Glomerular endothelial cell (primary cell): ENCODE measurements at regions not wholly inside any gene's neighbourhood (a gene's known extent, or its start where the extent isn't known, plus 50 kb on each side); places are given as distances from the start of the nearest gene placed in this dataset.

Experiments
- DNase-seq: peaks from one replicate; pipeline ENCODE4 v3.0.0-alpha.2; 2011; ENCODE audit warnings: low read depth, low spot score; ENCODE audit errors: extremely low read depth

DNA sequence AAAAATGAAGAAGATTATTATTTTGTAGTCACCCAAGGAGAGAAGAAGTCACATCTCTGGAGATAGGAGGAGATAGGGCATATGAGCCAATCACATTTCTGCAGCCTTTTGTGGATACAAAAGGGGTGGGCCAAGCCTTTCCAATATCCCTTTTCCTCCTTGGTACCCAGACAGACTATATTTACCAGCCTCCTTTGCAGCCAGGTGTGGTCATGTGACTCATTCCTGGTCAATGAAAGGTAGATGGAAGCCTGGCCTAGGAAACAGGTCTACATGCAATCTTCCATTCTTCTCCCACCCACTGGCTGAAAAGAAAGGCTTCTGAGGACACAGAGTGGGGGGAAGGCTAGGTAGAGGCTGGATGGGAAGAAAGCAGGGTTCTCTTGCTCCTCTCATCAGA lies 58.1 kb upstream of the ERG start:
- DNase-seq, result no peak

DNA sequence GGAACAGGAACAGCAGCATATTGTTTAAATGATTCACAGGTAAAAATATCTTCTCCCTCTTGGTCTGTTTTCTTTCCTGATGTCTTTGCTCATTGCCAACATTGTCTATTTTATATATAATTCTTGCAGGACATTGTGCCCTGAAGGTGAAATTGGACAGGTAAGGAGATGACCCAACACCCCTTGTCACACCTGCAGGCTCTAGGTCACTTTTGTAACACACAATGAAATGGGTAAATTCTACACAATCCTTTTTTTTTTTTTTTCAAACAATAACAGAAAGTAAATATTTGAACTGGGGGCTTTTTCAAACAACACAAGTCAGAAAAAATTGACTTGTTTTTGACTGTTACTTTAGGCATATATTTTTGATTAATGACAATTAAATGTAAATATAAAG lies 62.9 kb upstream of the ERG start:
- no peak for DNase-seq

DNA sequence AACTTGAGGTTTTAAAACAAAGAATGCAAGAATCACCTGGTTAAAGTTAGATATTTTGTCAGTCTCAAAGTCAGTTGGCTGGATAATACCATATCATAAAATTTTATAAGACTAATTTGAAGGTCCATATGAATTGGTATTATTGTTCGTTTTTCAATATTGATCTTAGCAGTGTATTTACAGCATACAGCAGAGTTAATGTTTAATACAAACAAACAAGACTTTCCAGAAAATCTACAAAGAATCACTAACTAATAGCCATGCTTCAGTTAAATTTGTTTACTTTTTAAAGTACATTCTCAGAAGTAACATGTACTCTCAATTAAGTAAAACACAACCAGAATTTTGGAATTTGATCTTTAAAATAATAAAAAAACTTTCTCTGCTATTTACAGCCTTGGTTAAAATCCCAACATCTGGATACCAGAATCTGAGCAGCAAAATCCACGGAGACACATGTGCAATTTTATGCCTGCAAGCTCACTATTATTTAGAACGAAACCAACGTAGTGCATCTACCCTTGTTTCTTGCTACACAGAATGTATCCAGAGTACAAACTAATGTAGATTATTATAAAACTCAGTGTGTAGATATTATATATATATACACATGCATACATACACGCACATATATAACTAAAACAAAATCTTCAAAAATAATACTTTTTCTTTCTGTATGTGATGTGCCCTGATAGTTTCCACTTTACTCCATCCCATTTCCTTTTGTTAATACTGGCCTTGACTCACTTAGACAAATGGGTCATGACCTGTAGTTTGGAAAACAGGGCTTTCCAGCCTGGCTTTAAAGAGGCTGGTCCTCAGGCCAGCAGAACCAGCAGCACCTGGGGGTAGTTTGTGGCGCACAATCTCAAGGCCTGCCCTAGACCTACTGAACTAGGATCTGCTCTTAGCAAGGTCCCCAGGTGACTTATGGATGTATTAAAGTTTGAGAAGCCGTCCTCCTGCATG lies 63.6 kb upstream of the ERG start:
- no peak for DNase-seq

DNA sequence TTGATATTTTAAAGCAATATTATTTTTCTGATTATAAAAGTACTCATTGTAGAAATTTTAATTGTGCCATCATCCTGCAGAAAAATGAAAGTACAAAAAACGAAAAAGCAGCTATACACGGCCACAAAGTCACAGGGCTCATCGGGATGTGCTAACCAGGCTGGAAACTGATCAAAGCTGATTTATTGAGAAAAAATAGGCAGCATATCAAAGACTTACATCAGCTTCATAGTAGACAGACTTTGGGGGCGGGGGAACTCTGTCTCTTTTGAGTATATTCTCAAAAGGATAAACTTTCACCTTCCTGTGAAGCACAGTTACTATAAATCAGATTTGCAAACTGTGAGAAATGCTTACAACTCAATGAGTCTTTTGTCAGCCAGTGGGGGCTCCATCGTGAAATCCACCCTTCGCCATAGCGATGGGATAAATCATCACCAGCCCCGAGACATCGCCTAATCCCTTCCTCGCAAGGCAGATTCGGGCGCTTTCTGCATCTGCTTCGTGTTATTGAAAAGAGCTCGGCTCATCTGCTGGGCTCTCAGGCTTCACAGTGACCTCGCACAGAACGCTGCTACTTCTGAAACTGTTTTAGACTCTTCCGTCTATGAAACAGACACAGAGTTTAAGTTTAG lies 69.2 kb upstream of the ERG start:
- DNase-seq, result no peak

DNA sequence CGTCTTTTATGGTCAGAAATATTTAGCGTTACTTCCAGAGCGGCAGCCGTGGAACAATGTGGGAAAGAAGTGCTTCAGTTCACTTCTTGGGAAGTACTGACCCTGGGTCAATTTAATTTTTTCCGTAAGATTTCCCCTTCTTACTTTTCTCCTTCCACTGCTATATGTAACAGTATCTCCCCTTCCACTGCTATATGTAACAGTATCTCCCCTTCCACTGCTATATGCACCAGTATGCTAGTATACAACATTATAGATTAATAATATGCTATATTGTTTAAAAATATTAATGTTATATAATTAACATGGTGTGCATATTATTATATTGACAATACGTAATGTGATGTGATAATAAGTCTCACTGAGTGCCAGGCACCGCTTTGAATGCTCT lies 69.7 kb upstream of the ERG start:
- no peak for DNase-seq

DNA sequence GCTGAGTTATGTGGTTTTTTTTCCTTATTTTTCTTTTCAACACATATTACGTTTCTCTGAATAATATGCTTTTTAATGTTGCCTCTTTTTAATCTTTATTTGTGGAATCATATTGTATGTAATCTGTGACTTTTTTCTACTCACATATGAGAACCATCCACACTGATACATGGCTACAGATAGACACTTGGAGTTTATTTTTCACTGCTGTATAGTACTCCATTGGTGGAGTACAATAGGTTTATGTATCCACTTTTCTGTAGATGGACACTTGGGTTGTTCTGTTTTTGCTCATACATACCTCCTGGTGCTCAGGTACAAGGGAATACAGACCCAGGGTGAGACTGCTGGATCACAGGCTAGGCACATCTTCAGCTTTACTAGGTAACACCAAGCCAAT lies 71.5 kb upstream of the ERG start:
- DNase-seq, result no peak

DNA sequence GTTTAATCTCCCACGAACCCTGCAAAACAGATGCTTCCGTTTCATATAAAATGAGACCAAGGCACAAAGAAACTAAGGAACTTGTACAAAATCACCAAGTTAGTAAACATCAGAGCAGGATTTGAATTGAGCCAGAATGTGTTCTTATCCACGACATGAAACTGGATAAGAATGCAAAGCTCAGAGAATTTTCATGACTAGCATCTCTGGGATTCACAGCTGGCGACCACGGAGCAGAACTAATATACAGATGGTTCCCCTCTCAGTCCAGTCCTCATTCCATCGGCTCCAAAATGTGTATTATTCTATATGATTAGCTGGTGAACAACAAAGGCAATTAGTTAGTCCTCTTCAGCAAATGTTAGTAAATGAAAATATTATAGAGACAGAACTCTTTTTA lies 72.3 kb upstream of the ERG start:
- DNase-seq, result no peak

DNA sequence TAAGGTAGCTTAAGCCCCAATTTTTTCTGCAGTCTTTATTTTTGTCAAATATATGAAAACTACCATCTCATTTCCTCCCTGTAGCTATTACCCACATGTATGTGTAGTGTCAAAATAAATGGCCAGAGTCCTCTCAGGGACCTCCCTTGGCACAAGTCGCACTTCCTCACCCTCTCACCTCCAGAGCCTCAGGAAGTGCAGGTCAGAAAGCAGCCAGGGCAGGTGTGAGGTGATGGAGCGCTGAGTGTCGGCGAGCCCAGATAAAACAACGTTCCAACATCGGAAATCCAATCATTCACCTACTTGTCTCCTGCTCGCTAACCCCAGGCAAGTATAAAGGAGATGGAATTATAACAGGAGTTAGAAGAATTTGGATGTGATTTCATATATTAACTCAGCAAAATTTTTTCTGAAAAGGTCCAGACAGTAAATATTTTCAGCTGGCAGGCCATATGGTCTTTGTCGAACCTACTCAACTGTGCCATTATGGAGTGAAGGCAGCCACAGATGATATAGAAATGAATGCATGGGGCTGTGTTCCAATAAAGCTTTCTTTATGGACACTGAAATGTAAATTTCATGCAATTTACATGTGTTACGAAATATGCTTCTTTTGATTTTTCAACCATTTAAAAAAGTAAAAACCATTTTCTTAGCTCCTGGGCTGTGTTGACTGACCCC lies 76.8 kb upstream of the ERG start:
- DNase-seq, result no peak

DNA sequence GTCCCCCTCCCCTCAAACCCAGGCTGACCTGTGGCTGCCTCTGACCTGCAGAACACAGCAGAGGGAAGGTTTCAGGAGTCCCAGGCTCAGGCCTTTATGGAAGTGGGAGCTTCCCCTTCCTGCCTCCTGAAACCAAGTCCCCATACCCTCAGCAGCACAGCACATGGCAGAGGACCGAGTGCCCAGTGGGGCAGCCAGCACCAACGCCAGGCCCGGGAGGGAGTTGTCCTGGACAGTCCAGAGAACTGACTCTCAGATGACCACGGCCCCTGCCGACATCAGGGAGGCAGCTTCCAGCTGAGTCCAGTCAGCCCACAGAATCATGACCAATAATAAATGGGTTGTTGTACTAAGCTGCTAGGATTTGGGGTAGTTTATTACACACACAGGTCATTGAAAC lies 79.6 kb upstream of the ERG start:
- DNase-seq, result no peak

DNA sequence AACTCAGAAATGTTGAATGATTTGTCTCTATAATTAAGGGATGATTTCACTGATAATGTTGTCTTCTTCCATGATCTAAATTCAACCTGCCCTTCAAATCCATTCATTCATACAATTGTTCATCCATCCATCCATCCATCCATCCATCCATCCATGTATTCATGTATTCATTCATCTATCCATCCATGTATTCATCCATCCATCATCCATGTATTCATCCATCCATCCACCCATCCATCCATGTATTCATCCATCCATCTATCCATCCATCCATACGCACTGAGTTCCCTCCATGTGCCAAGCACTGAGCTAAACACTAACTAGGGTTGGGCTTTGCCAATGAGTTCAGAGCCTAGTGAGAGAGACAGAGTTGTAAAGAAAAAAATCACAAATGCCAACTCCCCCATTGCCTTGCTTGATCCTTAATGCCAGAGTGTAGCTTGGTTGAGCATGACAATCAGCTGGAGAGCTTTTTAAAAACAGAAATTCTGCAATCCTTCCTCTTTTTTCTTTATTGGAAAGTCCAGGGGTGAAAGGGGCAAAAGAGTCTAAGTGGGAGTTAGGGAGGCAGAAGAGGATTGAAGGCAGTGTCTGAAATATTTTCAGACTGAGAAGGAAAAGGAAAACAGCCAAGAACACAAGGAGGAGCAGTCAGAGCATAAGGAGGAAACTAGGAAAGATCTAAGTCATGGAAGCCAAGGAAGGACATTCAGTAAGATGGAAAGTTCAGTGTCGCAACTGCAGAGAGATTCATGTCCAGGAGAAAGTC lies 92.4 kb upstream of the ERG start:
- no peak for DNase-seq

DNA sequence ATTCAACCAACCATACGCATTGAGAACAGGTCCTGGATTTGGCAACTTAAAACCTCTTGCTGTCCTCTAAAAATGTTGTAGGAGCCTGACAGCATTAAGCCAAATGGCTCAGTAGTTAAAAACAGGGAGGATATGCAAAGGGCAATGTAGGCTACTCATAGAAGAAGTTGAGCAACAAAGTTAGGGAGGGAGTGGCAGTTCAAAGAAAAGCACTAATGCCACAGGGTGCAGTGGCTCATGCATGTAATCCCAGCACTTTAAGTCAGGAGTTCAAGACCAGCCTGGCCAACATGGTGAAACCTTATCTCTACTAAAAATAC lies 92.9 kb upstream of the ERG start:
- DNase-seq, result no peak

DNA sequence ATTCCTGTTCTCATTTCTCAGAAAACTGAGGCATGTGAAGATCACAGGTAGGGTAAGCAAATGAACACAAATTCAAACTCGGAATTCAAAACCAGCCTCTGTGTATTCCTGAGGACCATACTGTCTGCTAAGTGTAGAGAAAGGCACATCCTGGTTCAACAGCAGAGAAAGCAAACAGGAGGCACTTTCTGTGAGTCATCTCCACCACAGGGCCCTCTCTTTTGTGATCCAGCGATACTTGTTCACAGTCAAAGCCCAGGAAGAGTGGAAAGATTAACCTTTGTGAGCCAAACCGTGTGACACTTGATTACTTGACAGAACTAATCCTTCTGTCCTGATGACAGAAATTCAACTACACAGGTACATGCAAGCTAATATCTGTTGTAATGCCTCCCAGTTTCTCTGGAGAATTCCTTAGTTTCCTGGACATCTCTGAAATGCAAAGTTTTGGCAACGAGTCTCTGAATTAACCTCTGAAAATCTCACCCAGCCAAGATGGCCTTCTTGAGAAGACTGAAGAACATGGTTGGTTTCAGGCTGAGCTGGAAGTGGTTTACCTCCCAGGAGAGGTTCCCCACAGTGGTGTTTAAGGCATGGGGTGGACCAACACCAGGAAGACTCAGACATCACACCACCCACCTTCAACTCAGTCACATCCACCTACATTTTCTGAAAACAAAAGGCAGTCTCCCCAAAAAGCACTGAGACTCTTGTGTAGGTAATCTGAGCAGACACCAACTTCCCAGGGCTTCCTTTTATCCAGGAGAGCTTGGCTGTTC lies 98.2 kb upstream of the ERG start:
- no peak for DNase-seq

DNA sequence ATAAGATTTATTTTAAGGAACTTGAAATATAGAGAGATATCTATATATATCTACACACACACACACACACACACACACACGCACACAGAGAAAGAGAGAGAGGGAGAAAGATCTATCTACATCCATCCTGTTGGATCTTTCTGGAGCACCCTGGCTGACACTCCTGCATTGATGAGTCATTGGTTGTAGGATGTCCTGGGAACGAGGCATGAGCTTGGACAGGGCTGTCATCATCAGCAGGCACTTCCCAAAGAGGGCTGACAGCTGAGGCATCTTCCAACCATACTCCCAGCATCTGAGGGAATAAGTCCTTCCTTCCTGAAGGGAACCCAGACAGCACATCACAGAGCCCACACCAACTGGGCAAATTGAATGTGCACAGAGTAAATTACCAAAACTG lies 99.1 kb upstream of the ERG start:
- no peak for DNase-seq

DNA sequence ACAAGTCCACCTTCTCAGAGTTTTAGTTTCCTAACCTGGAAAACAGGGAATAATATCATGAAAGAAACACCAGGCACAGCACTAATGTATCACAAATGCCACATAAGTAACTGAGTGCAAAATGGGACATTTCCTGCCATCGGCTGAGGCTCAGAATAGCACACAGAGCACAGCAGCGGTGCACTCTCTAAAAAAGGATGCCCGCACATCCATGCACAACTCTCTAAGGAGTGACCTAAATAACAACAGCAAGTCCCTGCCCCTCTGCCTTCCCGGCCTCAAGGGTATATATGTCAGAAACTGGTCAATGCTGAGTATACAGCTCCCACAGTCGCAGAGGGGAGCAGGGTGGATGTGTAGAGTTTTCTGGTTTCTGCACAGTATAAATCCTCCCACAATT lies 100.1 kb upstream of the ERG start:
- DNase-seq, result no peak

DNA sequence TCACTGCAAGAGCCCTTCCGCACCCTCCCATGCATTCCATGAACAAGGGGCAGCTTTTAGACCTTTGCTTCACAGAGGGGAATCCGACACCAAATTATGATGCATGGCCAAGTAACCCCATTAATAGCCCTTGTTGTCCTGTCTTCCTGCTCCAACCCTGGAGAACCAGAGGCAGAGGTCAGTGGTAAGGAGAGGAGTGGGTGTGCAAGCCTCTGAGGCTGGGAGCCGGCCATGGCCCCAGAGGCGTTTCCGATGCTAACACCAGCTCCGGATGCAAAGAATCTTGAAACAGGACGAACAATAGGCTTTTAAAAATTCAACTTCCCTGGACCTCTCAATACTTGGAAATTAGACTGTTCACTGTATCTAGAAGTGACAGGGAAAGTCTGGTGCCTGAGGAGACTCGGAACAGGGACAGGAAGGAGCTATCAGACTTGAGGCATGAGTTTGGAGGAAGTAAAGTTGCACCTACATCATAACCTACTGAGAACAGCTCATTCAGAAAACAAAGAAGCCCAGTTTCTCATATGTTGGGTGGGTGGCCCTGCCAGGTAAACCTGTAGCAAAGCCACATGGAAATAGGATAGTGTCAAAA lies 101.2 kb upstream of the ERG start:
- DNase-seq, result no peak

DNA sequence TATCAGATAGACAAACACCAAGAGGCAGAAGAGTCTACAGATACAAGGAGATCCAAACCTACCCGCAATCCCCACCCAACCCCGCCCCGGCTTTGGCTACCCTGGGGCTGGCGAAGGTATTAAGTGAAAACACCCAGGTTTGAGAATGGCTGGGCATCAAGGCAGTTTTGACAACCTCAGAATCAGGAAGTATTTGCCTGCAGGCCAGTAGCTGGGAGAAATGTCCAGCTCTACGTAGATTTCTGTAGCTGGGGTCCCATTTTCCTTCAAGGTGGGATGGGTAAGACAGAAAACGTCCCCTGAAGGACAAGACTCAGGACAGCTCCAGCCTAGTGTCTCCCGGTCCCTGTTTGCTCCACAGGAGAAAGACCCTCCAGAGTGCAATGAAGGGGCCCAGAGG lies 101.8 kb upstream of the ERG start:
- DNase-seq, result no peak

DNA sequence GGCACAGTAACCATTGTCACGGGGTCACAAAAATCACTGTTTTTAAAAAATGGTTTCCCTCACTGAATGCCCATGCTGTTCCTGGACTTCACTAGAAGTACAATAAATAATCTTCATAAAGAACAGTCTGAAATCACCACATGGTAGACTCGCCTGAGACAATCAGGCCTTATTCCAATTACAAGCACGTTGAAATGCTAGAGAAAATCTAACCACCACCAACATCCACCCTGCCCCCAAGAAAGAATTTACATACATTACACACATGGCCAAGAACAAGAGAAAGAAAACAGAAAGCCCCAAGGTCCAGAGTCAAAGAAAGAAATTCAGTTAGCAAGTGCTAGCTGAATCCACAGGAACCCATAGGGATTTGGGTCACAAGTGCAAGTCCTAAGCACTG lies 107.0 kb upstream of the ERG start:
- DNase-seq, result no peak

DNA sequence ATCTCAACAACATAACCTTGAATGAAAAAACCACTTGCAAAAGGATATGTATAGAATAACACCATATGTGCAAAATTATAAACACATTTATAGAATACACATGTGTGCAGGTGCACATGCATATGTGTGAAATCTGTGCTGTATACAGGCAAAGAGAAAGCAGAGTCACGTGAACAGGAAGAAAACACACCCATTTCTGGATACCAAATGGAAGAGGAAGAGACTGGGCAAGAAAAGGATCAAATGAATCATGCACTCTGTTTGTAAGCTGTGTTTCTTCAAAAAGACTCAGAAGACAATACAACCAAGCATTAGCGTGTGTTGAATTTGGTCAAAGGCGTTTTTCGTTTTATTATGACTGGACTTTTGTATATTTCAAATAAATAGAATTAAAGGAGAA lies 111.3 kb upstream of the ERG start:
- DNase-seq, result no peak

DNA sequence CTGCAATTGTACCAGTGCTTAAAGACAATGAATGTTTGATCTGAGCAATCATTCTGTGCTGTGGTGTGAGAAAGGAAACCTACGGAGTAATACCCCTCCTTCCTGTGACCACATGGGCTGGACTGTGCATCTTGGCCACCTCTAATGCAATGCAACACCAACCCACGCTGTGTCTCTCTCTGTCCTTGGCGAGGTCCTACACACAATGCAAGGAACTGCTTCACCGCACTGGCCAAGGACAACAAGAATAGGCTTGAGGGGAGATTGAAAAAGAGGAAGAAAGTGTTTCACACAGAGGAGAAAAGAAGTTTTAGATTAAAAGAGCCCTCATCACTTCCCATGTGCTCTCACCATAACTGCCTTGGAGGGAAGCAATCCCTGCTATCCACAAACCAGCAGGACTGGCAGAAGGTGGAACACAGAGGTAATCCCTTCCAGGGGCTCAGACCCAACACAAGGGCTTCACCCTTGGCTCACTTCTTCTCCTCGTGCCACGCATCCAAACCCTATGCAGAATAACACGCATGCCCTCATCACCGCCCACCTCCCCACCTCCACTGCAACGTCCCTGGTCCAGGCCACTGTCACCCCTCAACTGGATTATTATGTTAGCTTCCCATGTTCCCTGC lies 112.5 kb upstream of the ERG start:
- DNase-seq, result no peak

DNA sequence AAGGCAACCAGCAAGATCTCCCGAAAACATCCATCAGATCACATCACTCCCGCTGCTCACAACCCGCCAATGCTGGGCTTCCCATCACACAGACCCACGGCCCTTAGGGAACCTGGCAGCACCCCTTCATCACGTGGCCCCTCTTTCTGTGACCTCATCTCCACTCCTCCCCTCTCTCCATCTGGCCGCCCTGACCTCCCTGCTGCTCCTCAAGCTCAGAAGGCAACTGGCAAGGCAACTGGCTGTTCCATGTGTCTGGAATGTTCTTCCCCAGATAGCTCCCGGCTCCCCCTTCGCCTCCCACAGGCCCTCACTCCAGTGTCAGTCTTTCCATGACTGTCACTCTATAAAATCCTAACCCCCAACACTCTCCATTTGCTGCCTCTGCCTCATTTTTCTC lies 113.0 kb upstream of the ERG start:
- no peak for DNase-seq
